ENCODE measurements at regions not wholly inside any gene's neighbourhood (a gene's known extent, or its start where the extent isn't known, plus 50 kb on each side); places are given as distances from the start of the nearest gene placed in this dataset.

DNA sequence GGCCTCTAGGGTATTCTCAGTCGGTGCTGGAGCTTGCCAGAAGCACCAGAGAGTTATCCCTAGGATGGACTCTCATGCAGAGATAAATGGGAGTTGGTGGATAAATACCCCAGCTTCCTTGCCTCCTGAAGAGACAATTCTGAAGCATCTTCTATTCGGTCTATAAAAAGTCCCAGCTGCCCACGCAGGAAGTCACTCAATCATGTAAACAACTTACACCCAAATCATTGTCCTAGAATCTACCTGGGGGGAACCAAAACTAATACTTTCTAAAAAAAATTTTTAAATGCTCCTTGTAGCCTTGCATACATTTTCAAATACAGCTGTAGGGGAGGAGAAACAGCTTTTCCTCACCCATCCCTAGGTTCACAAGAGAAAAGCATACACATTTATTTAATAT lies 66.6 kb upstream of the ELAC2 start:
- no peak overlapping the region for H3K4me3 ChIP-seq (ENCODE audit: low read depth, low read length)
- no peak for DNase-seq (ENCODE audit: low read depth)
- TF ChIP-seq, protein P1, sequence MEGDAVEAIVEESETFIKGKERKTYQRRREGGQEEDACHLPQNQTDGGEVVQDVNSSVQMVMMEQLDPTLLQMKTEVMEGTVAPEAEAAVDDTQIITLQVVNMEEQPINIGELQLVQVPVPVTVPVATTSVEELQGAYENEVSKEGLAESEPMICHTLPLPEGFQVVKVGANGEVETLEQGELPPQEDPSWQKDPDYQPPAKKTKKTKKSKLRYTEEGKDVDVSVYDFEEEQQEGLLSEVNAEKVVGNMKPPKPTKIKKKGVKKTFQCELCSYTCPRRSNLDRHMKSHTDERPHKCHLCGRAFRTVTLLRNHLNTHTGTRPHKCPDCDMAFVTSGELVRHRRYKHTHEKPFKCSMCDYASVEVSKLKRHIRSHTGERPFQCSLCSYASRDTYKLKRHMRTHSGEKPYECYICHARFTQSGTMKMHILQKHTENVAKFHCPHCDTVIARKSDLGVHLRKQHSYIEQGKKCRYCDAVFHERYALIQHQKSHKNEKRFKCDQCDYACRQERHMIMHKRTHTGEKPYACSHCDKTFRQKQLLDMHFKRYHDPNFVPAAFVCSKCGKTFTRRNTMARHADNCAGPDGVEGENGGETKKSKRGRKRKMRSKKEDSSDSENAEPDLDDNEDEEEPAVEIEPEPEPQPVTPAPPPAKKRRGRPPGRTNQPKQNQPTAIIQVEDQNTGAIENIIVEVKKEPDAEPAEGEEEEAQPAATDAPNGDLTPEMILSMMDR (IDR thresholded peaks at IDR 0.05; ENCODE audit: low read depth, low read length, missing control alignments): no peak

DNA sequence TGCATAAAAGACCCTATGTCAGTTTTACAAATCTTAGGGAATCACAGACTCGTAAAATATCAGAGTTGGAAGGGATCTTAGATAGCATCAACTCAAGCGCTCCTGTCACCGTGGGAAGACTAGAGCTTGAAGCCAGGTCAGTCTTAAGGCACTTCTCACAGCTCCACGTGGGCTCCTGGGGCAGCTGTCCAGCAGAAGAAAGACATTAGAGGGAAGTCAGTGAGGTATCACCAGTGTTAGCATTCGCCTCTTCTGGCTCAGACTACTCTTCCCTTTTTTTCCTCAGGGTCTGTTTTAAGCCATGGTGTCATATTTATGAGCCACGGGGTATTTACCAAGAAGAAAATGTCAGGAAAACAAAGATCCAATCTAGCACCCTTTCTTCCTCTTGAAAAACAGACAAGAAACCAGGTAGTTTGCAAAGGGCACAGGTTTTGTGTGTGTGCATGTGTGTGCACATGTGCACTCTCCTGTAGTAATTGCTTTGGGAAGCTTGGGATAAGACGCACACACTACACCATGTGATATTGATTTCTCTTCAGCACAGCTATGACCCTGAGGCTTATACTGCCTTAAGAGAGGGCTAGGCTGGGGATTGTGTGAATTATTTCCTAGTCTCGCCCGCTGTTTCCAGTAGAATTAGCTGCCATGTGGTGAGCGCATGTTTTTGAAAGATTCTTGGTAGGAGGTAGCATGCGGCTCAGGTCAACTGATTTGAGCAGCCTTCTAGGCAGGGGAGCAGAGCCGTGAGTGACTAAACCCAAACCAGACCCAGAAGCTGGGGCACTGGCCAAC lies 61.0 kb upstream of the ELAC2 start:
- TF ChIP-seq, protein P1 (IDR thresholded peaks at IDR 0.05; ENCODE audit: low read depth, low read length, missing control alignments): no peak
- H3K4me3 ChIP-seq (ENCODE audit: low read depth, low read length): no peak overlapping the region
- no peak for DNase-seq (ENCODE audit: low read depth)

DNA sequence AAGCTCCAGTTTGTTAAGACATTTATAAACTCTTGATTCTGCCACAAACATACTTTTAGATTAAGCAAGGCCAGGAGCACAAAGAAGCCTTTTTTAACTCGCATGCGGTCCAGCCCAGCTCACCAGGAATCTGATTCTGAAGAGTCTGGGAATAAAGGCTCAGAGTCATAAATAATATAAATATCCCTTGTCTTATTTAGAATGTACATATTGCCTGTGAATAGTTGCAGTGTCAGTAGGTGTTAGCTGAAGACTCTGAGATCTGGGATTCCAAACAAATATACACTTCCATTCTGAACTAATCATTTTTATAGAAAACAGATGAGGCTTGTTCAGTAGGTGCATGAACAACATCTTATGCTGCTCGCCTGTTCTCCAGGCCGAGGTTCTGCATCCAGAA lies 59.1 kb upstream of the ELAC2 start:
- TF ChIP-seq, protein P1 (IDR thresholded peaks at IDR 0.05; ENCODE audit: low read depth, low read length, missing control alignments): no peak
- DNase-seq (ENCODE audit: low read depth): no peak
- no peak overlapping the region for H3K4me3 ChIP-seq (ENCODE audit: low read depth, low read length)

DNA sequence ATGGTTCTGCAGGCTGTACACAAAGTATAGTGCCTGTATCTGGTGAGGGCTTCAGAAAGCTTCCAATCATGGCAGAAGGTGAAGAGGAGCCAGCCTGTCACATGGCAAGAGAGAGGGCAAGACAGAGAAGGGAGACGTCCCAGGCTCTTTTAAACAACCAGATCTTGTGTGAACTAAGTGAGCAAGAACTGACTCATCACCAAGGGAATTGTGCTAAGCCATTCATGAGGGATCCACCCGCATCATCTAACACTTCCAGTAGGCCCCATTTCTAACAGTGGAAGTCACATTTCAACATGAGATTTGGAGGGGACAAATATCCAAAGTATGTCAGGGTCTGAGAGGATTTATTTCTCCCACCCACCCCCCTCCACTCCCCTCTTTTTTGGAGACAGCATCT lies 56.2 kb upstream of the ELAC2 start:
- no peak for DNase-seq (ENCODE audit: low read depth)
- no peak overlapping the region for H3K4me3 ChIP-seq (ENCODE audit: low read depth, low read length)
- TF ChIP-seq, protein P1 (IDR thresholded peaks at IDR 0.05; ENCODE audit: low read depth, low read length, missing control alignments): no peak

DNA sequence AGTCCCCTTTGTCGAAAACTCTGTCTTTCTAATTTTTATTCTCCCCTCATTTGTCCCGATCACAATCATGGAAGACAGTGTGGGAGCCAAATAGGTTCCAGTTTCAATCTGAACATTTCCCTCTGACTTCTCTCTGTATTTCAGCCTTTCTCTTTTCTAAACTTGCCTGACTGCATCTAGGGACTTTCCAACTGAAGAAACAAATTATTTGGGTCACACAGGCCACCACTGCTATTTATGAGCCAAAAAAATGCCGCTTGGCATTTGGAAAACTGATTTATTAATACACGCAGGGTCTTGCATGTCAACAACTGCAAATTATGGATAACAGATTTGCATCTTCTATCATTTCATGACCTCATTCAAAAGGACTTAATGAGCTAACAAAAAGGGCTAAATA lies 55.2 kb upstream of the ELAC2 start:
- DNase-seq (ENCODE audit: low read depth): no peak
- H3K4me3 ChIP-seq (ENCODE audit: low read depth, low read length): no peak overlapping the region
- TF ChIP-seq, protein P1 (IDR thresholded peaks at IDR 0.05; ENCODE audit: low read depth, low read length, missing control alignments): no peak

DNA sequence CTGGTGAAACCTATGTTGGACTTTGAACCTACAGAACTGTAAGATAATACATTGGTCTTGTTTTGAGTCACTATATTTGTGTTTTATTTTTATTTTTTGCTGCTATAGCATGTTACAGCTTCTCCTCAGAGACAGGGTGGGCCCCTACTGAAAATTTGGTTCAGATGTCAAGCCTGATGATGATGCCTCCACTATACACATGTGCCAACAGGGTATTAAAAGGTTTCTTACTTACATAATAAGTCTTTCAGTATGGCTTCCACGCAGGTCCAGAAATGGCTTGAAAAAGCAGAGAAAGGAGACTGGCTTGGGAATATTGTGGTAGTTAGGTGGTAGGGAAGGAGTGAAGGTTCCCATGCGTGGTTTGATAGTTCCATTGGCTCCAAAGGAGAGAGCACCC lies 52.9 kb upstream of the ELAC2 start:
- TF ChIP-seq, protein P1 (IDR thresholded peaks at IDR 0.05; ENCODE audit: low read depth, low read length, missing control alignments): no peak
- H3K4me3 ChIP-seq (ENCODE audit: low read depth, low read length): no peak overlapping the region
- no peak for DNase-seq (ENCODE audit: low read depth)

Data from GM12864 (cell line).